ENCODE measurements at regions not wholly inside any gene's neighbourhood (a gene's known extent, or its start where the extent isn't known, plus 50 kb on each side); places are given as distances from the start of the nearest gene placed in this dataset.
"Not testable (repeated sequence)": the region's sequence is repeated elsewhere in the genome, so short reads cannot be mapped to it uniquely, and the experiment has no call there.

DNA sequence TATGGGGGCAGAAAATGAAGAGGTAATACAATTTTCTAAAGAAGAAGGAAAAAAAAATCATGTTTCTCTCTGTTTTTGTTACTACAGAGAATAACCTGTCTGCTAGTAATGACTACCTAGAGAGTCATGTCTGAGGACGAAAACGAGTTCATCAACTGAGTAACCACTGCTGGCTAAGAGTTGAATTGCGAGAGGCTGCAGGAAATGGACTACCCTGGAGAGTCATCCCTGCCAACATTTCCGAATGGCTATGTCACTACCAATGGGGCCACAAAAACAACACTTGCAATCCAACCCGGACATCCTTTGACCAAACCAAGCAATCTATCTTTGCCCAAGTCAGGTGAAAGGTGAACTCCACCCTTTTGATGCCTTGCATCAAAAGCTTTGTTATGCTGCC, 120.6 kb downstream of the FCRL5 start:
- Histone ChIP-seq H3K36me3 (ENCODE audit: insufficient read depth, low read depth, low read length) (no peaks in the 10 kb centered on the region), H3K4me1 (ENCODE audit: insufficient read depth, low read length) (no peaks in the 10 kb centered on the region), H3K9me3 (ENCODE audit: insufficient read depth, low read depth, low read length) (no peaks in the 10 kb centered on the region), H3K27ac (ENCODE audit: low read length) (no peak overlapping the region), H3K27me3 (ENCODE audit: insufficient read depth, low read length) (no peaks in the 10 kb centered on the region), H3K4me3 (ENCODE audit: low read length) (no peak overlapping the region), H3K9ac (ENCODE audit: low read depth, low read length) (no peak overlapping the region)

DNA sequence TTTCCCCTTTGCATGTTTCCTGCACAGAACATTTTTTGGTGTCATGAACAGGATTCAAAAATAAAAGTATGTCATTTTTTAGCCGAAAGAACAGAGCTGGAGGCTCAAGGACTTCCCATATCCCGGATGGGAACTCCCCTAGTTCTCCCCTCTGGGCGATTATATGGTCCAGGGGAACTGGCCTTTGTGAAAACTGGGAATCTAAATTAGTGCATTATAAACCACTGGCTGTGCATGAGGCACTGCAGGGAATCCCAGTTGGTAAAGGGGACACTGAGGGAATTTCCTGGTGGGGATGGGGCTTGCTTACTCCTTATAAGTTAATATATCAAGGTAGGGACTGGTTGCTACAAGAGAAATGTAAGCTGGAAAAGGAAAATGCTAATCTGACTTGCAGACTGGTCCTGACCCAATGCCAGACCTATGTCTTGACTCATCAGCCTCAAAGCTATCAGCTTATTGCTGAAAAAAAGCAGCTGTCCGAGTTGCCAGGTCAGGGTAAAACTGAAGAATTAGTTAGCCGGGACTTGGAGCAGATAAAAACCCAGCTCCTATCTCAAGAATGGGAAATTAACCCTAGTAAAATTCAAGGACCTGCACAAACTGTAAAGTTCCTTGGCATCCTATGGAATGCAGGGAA, 122.6 kb downstream of the FCRL5 start:
- no peaks in the 10 kb centered on the region for H3K4me1 ChIP-seq (ENCODE audit: insufficient read depth, low read length)
- H3K36me3 ChIP-seq (ENCODE audit: insufficient read depth, low read depth, low read length): no peaks in the 10 kb centered on the region
- H3K9me3 ChIP-seq (ENCODE audit: insufficient read depth, low read depth, low read length): no peaks in the 10 kb centered on the region
- H3K27me3 ChIP-seq (ENCODE audit: insufficient read depth, low read length): no peaks in the 10 kb centered on the region
- H3K9ac ChIP-seq (ENCODE audit: low read depth, low read length): no peak overlapping the region
- H3K4me3 ChIP-seq (ENCODE audit: low read length): no peak overlapping the region
- H3K27ac ChIP-seq (ENCODE audit: low read length): no peak overlapping the region

- H3K27me3 ChIP-seq (ENCODE audit: insufficient read depth, low read length); H3K9ac ChIP-seq (ENCODE audit: low read depth, low read length); H3K27ac ChIP-seq (ENCODE audit: low read length); H3K36me3 ChIP-seq (ENCODE audit: insufficient read depth, low read depth, low read length); H3K9me3 ChIP-seq (ENCODE audit: insufficient read depth, low read depth, low read length); H3K4me1 ChIP-seq (ENCODE audit: insufficient read depth, low read length); H3K4me3 ChIP-seq (ENCODE audit: low read length): not testable (repeated sequence)
These were observed 128.6 kb downstream of the FCRL5 start for GRCh38 chr1:157423764-157424163.

DNA sequence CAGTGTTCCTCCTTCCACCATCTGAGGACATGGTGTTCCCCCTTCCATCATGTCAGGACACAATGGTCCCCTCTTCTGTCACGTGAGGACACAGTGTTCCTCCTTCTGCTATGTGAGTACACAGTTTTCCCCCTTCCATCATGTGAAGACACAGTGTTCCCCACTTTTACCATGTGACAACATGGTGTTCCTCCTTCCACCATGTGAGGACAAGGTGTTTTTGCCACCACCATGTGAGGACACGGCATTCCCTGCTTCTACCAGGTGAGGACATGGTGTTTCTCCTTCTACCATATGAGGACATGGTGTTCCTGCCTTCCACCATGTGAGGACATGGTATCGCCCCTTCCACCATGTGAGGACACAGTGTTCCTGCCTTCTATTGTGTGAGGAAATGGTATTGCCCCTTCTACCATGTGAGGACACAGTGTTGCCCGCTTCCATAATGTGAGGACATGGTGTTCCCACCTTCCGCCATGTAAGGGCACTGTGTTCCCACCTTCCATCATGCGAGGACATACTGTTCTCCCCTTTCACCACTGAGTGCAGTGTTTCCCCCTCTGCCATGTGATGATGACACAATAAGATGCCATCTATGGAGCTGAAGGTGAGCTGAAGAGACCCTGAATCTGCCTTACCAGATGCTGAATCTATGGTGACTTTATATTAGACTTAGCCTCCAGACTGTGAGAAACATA, 132.3 kb downstream of the FCRL5 start:
- H3K9me3 ChIP-seq (ENCODE audit: insufficient read depth, low read depth, low read length): no peaks in the 10 kb centered on the region; the same call in 1 of the 2 replicates
- H3K27me3 ChIP-seq (ENCODE audit: insufficient read depth, low read length): no peaks in the 10 kb centered on the region
- H3K4me1 ChIP-seq (ENCODE audit: insufficient read depth, low read length): no peaks in the 10 kb centered on the region
- H3K27ac ChIP-seq (ENCODE audit: low read length): no peak overlapping the region
- H3K36me3 ChIP-seq (ENCODE audit: insufficient read depth, low read depth, low read length): no peaks in the 10 kb centered on the region
- no peak overlapping the region for H3K9ac ChIP-seq (ENCODE audit: low read depth, low read length)
- H3K4me3 ChIP-seq (ENCODE audit: low read length): no peak overlapping the region

DNA sequence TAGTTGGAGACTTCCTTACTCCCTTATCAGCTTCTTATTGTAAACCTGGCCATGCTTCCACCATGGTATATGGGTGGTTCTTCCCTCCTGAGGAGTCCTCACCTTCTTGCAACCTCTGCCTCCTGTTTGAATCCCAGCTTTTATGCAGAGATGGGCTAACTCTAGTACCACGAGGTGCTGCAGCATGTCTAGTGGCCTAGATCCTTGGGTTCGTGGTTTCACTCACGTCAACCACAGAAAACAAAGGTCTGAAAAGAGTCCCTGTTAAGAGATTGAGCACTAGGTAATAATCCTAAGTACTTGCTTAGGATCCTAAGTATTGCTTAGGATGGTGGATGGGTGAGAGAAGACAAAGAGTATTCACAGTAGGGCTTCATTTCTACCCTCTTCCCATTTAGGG, 133.7 kb downstream of the FCRL5 start:
- H3K9ac ChIP-seq (ENCODE audit: low read depth, low read length): no peak overlapping the region
- no peaks in the 10 kb centered on the region for H3K27me3 ChIP-seq (ENCODE audit: insufficient read depth, low read length)
- no peaks in the 10 kb centered on the region for H3K4me1 ChIP-seq (ENCODE audit: insufficient read depth, low read length)
- H3K36me3 ChIP-seq (ENCODE audit: insufficient read depth, low read depth, low read length): no peaks in the 10 kb centered on the region
- no peak overlapping the region for H3K27ac ChIP-seq (ENCODE audit: low read length)
- no peak overlapping the region for H3K4me3 ChIP-seq (ENCODE audit: low read length)
- no peaks in the 10 kb centered on the region; the same call in 1 of the 2 replicates for H3K9me3 ChIP-seq (ENCODE audit: insufficient read depth, low read depth, low read length)

DNA sequence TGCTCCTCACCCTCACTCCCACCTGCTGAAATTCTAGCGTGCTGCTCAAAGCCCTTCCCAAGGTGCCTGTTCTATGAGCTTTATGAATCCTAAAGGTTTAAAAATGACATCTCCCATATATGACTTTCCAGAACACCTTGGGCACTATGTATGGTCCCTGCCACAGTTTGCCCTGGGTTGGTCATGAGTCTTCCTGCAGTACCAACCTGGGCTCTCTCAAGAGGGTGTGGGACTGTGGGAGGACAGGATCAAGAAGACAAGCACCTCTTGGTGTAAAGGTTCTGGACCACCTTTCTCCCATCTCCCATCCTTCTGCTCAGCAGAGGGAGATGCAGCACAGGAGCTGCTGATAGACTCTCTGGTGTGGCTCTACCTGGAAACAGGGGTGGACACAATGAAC, 134.1 kb downstream of the FCRL5 start:
- no peaks in the 10 kb centered on the region for H3K4me1 ChIP-seq (ENCODE audit: insufficient read depth, low read length)
- no peaks in the 10 kb centered on the region; the same call in 1 of the 2 replicates for H3K9me3 ChIP-seq (ENCODE audit: insufficient read depth, low read depth, low read length)
- no peak overlapping the region for H3K27ac ChIP-seq (ENCODE audit: low read length)
- no peak overlapping the region for H3K4me3 ChIP-seq (ENCODE audit: low read length)
- no peak overlapping the region for H3K9ac ChIP-seq (ENCODE audit: low read depth, low read length)
- H3K36me3 ChIP-seq (ENCODE audit: insufficient read depth, low read depth, low read length): no peaks in the 10 kb centered on the region
- H3K27me3 ChIP-seq (ENCODE audit: insufficient read depth, low read length): no peaks in the 10 kb centered on the region

- Histone ChIP-seq H3K36me3 (ENCODE audit: insufficient read depth, low read depth, low read length) (no peaks in the 10 kb centered on the region), H3K9me3 (ENCODE audit: insufficient read depth, low read depth, low read length) (no peaks in the 10 kb centered on the region), H3K27ac (ENCODE audit: low read length) (no peak overlapping the region), H3K4me1 (ENCODE audit: insufficient read depth, low read length) (no peaks in the 10 kb centered on the region), H3K4me3 (ENCODE audit: low read length) (no peak overlapping the region), H3K9ac (ENCODE audit: low read depth, low read length) (no peak overlapping the region), H3K27me3 (ENCODE audit: insufficient read depth, low read length) (no peaks in the 10 kb centered on the region)
These were observed 136.7 kb downstream of the FCRL5 start for GRCh38 chr1:157415661-157416060.

DNA sequence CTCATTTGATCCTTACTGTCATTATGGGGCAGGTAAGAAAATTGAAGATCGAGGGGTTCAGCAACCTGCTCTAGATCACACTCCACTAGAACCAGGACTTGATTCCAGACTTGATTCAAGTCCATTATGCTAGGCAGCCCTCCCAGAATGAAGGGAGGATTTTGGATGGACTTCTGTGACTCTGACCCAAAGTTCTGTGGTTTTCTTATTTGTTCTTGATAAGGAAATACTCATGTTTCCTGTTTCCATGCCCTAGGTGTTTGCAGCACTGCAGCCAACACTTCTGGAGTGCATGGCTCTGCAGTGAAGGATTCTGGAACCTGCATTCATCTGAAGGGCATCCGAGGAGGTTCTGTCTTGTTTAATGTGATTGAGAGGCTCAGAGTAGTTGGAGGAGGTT, 140.0 kb downstream of the FCRL5 start:
- no peaks in the 10 kb centered on the region; the same call in 1 of the 2 replicates for H3K27me3 ChIP-seq (ENCODE audit: insufficient read depth, low read length)
- no peak overlapping the region for H3K4me3 ChIP-seq (ENCODE audit: low read length)
- H3K27ac ChIP-seq (ENCODE audit: low read length): no peak overlapping the region
- no peaks in the 10 kb centered on the region for H3K4me1 ChIP-seq (ENCODE audit: insufficient read depth, low read length)
- no peaks in the 10 kb centered on the region for H3K9me3 ChIP-seq (ENCODE audit: insufficient read depth, low read depth, low read length)
- H3K36me3 ChIP-seq (ENCODE audit: insufficient read depth, low read depth, low read length): no peaks in the 10 kb centered on the region
- H3K9ac ChIP-seq (ENCODE audit: low read depth, low read length): no peak overlapping the region

DNA sequence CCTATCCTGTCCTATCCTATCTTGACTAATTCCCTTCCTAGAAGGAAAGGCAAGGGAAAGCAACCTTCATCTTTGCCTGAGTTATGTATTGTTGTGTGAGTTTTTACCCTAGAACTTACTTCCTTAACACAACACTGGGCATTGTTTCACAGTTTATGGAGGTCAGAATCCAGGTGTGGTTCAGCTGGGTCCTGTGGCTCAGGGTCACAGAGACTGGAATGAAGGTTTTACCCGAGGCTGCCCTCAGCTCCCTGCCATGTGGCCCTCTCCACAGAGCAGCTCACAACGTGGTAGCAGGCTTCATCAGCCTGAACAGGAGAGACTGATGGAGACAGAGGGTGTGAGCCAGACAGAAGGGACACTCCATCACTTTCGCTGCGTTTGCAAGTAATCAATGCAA, 140.5 kb downstream of the FCRL5 start:
- Histone ChIP-seq H3K36me3 (ENCODE audit: insufficient read depth, low read depth, low read length) (no peaks in the 10 kb centered on the region), H3K9me3 (ENCODE audit: insufficient read depth, low read depth, low read length) (no peaks in the 10 kb centered on the region), H3K4me1 (ENCODE audit: insufficient read depth, low read length) (no peaks in the 10 kb centered on the region), H3K27me3 (ENCODE audit: insufficient read depth, low read length) (no peaks in the 10 kb centered on the region; the same call in 1 of the 2 replicates), H3K4me3 (ENCODE audit: low read length) (no peak overlapping the region), H3K27ac (ENCODE audit: low read length) (no peak overlapping the region), H3K9ac (ENCODE audit: low read depth, low read length) (no peak overlapping the region)

DNA sequence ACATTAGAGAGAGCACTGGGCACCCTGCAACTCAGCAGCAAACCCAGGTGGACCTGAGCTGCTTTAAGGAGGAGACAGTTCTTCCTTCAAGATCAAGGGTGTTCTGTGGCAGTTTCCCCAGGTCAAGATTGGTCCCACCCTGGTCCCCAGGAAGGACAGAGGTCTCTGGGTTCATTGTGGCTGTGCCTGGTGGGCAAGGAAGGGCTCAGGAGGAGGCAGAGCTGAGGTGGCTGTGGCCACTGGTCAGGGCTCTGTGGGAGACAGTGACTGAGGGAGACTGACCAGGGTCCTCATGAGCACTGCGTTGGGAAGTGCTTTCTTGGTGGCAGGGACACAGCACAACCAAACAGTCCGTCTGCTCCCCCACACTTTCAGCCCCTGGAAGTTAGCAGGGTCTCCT, 141.3 kb downstream of the FCRL5 start:
- H3K4me1 ChIP-seq (ENCODE audit: insufficient read depth, low read length): no peaks in the 10 kb centered on the region

GRCh38 chr1:157410457-157410856, 141.9 kb downstream of the FCRL5 start:
- Histone ChIP-seq H3K4me1 (ENCODE audit: insufficient read depth, low read length) (no peaks in the 10 kb centered on the region), H3K27ac (ENCODE audit: low read length) (no peak overlapping the region), H3K9ac (ENCODE audit: low read depth, low read length) (no peak overlapping the region), H3K9me3 (ENCODE audit: insufficient read depth, low read depth, low read length) (no peaks in the 10 kb centered on the region), H3K36me3 (ENCODE audit: insufficient read depth, low read depth, low read length) (no peaks in the 10 kb centered on the region), H3K27me3 (ENCODE audit: insufficient read depth, low read length) (no peaks in the 10 kb centered on the region; the same call in 1 of the 2 replicates), H3K4me3 (ENCODE audit: low read length) (no peak overlapping the region)

More for the DNA sequence above, 141.3 kb downstream of the FCRL5 start:
- no peaks in the 10 kb centered on the region for H3K9me3 ChIP-seq (ENCODE audit: insufficient read depth, low read depth, low read length)
- no peak overlapping the region for H3K4me3 ChIP-seq (ENCODE audit: low read length)
- H3K9ac ChIP-seq (ENCODE audit: low read depth, low read length): no peak overlapping the region
- no peak overlapping the region for H3K27ac ChIP-seq (ENCODE audit: low read length)
- no peaks in the 10 kb centered on the region for H3K36me3 ChIP-seq (ENCODE audit: insufficient read depth, low read depth, low read length)
- no peaks in the 10 kb centered on the region; the same call in 1 of the 2 replicates for H3K27me3 ChIP-seq (ENCODE audit: insufficient read depth, low read length)

- H3K4me1 ChIP-seq (ENCODE audit: insufficient read depth, low read length): no peaks in the 10 kb centered on the region
- H3K9ac ChIP-seq (ENCODE audit: low read depth, low read length): no peak overlapping the region
- H3K4me3 ChIP-seq (ENCODE audit: low read length): no peak overlapping the region
- no peaks in the 10 kb centered on the region; the same call in 1 of the 2 replicates for H3K27me3 ChIP-seq (ENCODE audit: insufficient read depth, low read length)
- no peaks in the 10 kb centered on the region for H3K36me3 ChIP-seq (ENCODE audit: insufficient read depth, low read depth, low read length)
- H3K9me3 ChIP-seq (ENCODE audit: insufficient read depth, low read depth, low read length): no peaks in the 10 kb centered on the region
- H3K27ac ChIP-seq (ENCODE audit: low read length): no peak overlapping the region
These were observed 142.4 kb downstream of the FCRL5 start for GRCh38 chr1:157409927-157410326.
